LNCaP clone FGC (cell line): ENCODE measurements at regions not wholly inside any gene's neighbourhood (a gene's known extent, or its start where the extent isn't known, plus 50 kb on each side); places are given as distances from the start of the nearest gene placed in this dataset.

ENCODE experiments used
- DNase-seq: peaks from one replicate; pipeline ENCODE4 v3.0.0-alpha.2; 2011; ENCODE audit warnings: low read depth
- H3K4me3 ChIP-seq: 2 replicates; pipeline ENCODE4 v1.5.1; 2011; ENCODE audit warnings: mild to moderate bottlenecking, low read depth, low read length, control low read depth
- TF ChIP-seq, protein P1 (sequence below): IDR thresholded peaks from 2 replicates; pipeline ENCODE4 v1.5.1; 2012; ENCODE audit warnings: mild to moderate bottlenecking; ENCODE audit not compliant: control insufficient read depth, insufficient read depth; ENCODE audit errors: extremely low read depth

DNA sequence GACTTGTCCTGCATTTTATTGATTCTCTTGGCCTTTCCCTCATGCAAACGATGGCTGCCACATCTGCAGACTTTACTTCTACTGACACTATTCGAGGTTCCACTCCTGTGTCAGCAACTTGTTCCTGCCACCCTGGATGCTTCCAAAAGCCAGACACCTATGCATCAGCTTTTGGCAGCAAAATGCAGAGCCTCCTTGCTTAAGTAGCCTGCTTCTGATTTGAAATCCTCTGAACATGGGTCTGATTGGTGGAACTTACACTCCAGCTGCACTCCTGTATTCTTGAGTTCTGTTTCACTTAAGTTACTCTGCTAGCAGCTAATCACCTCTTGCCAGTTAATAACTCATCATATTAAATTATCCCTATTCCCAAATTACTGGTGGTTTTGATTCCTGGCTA is 152.1 kb upstream of the FMN2 start:
- no peak for DNase-seq
- H3K4me3 ChIP-seq: no peak overlapping the region
- TF ChIP-seq, protein P1, sequence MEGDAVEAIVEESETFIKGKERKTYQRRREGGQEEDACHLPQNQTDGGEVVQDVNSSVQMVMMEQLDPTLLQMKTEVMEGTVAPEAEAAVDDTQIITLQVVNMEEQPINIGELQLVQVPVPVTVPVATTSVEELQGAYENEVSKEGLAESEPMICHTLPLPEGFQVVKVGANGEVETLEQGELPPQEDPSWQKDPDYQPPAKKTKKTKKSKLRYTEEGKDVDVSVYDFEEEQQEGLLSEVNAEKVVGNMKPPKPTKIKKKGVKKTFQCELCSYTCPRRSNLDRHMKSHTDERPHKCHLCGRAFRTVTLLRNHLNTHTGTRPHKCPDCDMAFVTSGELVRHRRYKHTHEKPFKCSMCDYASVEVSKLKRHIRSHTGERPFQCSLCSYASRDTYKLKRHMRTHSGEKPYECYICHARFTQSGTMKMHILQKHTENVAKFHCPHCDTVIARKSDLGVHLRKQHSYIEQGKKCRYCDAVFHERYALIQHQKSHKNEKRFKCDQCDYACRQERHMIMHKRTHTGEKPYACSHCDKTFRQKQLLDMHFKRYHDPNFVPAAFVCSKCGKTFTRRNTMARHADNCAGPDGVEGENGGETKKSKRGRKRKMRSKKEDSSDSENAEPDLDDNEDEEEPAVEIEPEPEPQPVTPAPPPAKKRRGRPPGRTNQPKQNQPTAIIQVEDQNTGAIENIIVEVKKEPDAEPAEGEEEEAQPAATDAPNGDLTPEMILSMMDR: no peak

DNA sequence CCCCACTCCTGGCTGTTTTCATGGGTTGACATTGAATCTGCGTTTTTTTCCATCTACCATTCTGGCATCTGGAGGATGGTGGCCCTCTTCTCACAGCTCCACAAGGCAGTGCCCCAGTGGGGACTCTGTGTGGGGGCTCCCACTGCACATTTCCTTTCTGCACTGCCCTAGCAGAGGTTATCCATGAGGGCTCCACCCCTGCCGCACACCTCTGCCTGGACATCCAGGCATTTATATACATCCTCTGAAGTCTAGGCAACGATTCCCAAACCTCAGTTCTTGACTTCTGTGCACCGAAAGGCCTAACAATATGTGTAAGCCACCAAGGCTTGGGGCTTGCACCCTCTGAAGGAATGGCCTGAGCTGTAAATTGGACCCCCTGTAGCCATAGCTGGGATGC is 147.9 kb upstream of the FMN2 start:
- no peak for DNase-seq
- TF ChIP-seq, protein P1: no peak
- no peak overlapping the region for H3K4me3 ChIP-seq

DNA sequence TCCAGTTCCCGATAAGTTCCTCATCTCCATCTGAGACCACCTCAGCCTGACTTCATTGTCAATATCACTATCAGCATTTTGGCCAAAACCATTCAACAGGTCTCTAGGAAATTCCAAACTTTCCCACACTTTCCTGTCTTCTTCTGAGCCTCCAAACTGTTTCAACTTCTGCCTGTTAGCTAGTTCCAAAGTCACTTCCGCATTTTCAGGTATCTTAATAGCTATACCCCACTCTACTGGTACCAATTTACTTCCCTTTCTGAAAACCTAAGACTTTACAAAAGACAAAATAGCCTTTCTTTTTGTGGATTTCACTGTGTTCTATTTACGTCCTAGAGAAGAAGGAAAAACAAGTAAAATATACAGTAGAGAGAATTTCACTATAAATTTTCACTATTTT is 147.0 kb upstream of the FMN2 start:
- TF ChIP-seq, protein P1: no peak
- H3K4me3 ChIP-seq: no peak overlapping the region
- no peak for DNase-seq

DNA sequence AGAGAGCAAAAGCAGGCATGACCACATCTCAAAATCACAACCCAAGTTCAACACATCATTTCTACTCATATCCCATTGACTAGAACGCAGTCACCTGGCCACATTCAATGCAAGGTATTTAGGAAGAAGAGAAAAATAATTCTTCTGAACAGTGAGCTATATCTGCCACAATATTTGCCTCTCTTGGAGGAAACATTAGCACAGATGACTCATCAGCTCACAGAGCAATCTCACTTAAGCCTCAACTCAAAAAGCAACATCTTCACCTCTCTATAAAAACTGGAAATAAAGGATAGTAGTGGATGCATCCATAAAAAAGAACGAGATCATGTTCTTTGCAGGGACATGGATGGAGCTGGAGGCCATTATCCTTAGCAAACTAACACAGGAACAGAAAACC is 143.9 kb upstream of the FMN2 start:
- TF ChIP-seq, protein P1: no peak
- no peak overlapping the region for H3K4me3 ChIP-seq
- no peak for DNase-seq

DNA sequence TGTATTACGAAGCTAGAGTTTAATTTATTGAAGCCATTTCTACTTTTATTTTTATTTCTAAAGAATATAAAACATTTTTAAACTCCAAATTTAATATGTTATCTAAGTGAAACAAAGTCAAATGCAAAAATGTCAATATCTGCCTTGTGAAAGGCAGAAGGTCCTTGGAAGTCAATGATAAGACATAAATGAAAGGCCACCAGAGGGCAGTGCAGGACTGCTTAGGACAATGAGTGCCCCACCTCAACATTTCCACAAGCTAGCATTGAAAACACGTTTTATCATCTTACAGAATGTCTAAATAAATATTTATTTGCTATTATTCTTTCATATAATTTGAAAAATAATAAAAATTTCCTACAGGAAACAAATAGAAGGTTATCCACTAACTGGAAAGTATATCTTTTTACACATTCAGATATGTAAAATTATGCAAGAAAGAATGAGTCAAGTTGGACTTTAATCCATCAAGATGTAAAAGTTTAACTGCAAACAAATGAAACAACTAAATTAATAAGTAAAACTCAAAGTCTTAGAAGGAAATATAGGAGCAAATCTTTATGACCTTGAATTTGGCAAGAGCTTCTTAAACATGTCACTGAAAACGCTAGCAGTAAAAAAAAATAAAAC is 140.1 kb upstream of the FMN2 start:
- TF ChIP-seq, protein P1: peak; percentile 65
- DNase-seq: peak; percentile 41
- H3K4me3 ChIP-seq: no peak overlapping the region

DNA sequence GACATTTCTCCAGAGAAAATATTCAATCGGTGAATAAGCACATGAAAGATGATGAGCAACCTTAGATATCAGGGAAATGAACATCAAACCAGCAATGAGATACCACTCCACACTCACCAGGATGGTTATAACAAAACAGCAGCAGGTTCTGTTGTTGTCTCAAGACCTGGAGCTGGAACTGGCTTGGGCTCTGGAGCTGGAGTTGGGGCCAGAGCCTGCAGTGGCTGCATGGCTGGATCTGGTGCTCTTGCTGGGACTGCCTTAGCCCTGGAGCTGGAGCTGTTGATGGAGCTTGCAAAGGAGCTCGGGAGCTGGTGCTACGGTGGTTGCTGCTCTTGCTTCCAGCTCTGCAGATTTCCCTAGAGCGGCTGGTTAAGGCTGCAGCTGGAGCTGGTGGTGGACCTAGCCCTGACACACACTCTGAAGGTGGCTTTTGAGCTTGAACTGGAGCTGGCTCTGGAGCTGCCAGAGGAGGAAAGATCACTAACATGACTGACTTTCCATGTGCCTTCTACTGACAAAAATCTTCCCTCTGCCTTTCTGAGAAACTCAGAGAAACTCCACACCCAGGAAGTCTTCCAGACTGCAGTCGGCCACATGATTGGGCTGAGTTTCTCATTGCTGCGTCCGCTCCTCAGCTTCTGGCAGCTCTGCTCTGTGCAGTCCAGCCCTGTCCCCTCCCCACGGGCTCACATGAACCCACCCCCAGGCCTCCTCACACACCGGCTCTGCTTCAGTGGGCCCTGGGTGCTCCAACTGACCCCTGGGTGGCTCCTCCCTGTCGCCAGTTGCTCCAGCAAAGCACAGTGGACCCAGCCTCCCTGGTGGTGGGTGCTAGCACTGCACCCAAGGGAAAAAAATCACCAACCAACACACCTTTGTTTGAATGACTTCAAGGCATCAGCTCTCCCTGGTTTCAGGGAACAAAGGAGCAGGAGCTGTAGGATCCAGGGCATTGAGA is 139.1 kb upstream of the FMN2 start:
- TF ChIP-seq, protein P1: peak; percentile 35; the same call in 1 of the 2 replicates
- no peak for DNase-seq
- no peak overlapping the region for H3K4me3 ChIP-seq
